HAP-1 (cell line): ENCODE measurements at regions not wholly inside any gene's neighbourhood (a gene's known extent, or its start where the extent isn't known, plus 50 kb on each side); places are given as distances from the start of the nearest gene placed in this dataset.

ENCODE experiments used
- DNase-seq, 2 experiments: peaks; one replicate each; pipeline ENCODE4 v3.0.0-alpha.2; 2016 to 2020; ENCODE audit warnings: low spot score in 2 of 2
- H3K27me3 ChIP-seq: fragments of 250-450 bp; sonication (Bioruptor Pico); 2 replicates; pipeline ENCODE4 v1.5.1; 2020; ENCODE audit warnings: low read depth, mild to moderate bottlenecking, moderate library complexity
- H3K36me3 ChIP-seq: fragments of 250-450 bp; sonication (Bioruptor Pico); replicated peaks from 2 replicates; pipeline ENCODE4 v1.5.1; 2020; ENCODE audit warnings: mild to moderate bottlenecking
- H3K4me1 ChIP-seq: fragments of 250-450 bp; sonication (Bioruptor Pico); 2 replicates; pipeline ENCODE4 v1.5.1; 2020; ENCODE audit warnings: mild to moderate bottlenecking
- H3K4me3 ChIP-seq: fragments of 250-450 bp; sonication (Bioruptor Pico); 2 replicates; pipeline ENCODE4 v1.5.1; 2020; ENCODE audit warnings: mild to moderate bottlenecking, moderate library complexity
- H3K9me3 ChIP-seq: fragments of 250-450 bp; sonication (Bioruptor Pico); 2 replicates; pipeline ENCODE4 v1.5.1; 2020; ENCODE audit warnings: mild to moderate bottlenecking, moderate library complexity
- in situ Hi-C: fragments of 300-500 bp; cut with MboI; formaldehyde crosslinking; loops from 3 replicates; pipeline ENCODE4 v1.14.3; 2020; ENCODE audit warnings: low sequenced_read_pairs, inconsistent platforms, mixed read lengths

DNA sequence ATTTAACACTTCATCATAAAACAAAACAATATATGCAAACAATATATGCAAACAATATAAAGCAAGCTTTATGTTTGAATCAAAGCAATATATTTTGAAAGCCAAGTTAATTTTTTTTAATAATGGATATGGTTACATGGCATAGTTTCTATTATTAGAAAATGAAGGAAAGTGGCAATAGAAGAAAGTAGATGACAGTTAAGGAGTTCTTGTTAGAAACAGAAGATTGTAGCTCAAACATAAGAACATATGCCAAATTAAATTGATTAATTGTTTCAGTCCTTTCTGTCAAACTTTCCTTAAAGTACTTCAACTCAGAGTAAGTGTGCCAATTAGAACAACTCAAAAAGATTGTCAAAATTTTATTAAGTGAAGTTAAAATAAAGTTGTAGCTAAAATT, 1248.3 kb downstream of the SLC16A7 start:
- H3K9me3 ChIP-seq: no peaks in the 10 kb centered on the region
- no peaks in the 10 kb centered on the region for H3K4me1 ChIP-seq
- DNase-seq: no peak
- H3K4me3 ChIP-seq: no peak overlapping the region
- in situ Hi-C loops: no loop called here
- H3K27me3 ChIP-seq: no peaks in the 10 kb centered on the region
- no peaks in the 10 kb centered on the region for H3K36me3 ChIP-seq

DNA sequence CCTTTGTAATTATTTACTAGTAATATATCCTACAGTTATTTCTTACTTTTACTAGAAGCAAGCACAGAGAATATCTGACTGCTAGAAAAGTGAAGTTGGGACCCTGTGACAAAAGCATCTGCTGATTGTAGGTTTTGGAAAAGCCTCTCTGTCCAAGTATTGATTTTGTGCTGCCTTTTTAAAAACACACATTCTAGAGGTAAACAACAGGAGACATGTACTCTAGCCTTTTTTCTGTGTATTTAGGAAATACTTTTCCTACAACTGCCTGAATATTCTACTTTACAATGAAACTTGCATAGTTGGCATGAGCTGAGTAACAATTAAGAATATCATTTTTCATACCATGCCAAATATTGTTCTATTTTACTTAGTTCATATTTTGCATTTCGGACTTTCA, 1249.0 kb downstream of the SLC16A7 start:
- in situ Hi-C loops: no loop called here
- no peak for DNase-seq

DNA sequence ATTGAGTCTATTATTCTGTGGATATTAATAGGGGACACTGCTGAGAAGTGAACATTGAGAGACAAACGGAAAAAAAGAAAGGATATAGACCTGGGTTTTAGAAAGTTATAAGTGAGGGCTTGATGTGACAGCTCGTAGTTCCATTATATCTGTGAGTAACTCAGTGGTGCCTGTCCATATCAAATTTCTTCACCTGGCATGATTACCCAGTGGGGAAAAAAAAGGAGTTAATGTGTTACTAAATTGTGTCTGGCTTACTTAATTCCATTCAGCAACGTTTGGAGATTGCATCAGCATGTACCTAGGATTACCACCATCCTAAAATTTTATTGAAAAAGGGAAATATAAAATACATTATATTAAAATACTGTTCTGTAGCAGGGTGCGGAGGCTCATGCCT, 1249.9 kb downstream of the SLC16A7 start:
- Histone ChIP-seq H3K9me3 (no peaks in the 10 kb centered on the region), H3K4me3 (no peak overlapping the region), H3K27me3 (no peaks in the 10 kb centered on the region), H3K4me1 (no peaks in the 10 kb centered on the region), H3K36me3 (no peaks in the 10 kb centered on the region)
- in situ Hi-C loops: no loop called here
- no peak for DNase-seq

More for the DNA sequence above, 1249.0 kb downstream of the SLC16A7 start:
- no peaks in the 10 kb centered on the region for H3K36me3 ChIP-seq
- no peaks in the 10 kb centered on the region for H3K4me1 ChIP-seq
- H3K9me3 ChIP-seq: no peaks in the 10 kb centered on the region
- H3K27me3 ChIP-seq: no peaks in the 10 kb centered on the region
- H3K4me3 ChIP-seq: no peak overlapping the region

DNA sequence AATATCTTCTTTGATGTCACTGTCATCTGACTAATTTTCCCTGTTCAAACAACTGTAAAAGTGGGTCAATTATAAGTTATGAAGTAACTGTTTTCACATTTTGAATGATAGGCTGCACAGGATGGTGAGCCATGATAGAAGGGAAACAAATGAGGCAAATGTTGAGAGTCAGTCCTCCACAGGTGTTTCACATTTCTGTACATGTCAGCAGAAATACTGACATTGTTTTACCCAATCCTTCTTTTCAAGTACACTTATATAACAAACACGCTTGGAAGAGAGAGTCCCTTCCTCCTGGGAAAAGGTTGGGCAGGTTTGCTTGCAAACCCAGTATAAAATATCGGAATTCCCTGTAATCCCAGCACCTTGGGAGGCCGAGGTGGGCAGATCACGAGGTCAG, 1251.5 kb downstream of the SLC16A7 start:
- Histone ChIP-seq H3K36me3 (no peaks in the 10 kb centered on the region), H3K9me3 (no peaks in the 10 kb centered on the region), H3K4me1 (no peaks in the 10 kb centered on the region), H3K4me3 (no peak overlapping the region), H3K27me3 (no peaks in the 10 kb centered on the region)
- in situ Hi-C loops: no loop called here
- no peak for DNase-seq

DNA sequence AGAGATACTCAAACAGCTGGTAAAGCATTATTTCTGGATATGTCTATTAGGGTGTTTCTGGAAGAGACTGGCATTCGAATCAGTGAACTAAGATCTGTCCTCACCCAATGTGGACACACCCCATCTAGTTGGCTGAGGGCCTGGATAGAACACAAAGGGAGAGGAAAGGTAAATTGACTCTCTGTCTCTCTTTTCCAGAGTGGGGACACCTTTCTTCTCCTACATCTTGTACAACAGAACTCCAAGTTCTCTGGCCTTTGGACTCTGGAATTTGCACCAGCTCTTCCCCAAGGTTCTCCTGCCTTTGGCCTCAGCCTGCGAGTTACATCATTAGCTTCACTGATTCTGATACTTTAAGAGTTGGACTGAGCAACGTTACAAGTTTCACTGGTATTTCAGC, 1253.9 kb downstream of the SLC16A7 start:
- in situ Hi-C loops: no loop called here
- Histone ChIP-seq H3K9me3 (no peaks in the 10 kb centered on the region), H3K36me3 (no peaks in the 10 kb centered on the region), H3K4me3 (no peak overlapping the region), H3K27me3 (no peaks in the 10 kb centered on the region), H3K4me1 (no peaks in the 10 kb centered on the region)
- no peak for DNase-seq

DNA sequence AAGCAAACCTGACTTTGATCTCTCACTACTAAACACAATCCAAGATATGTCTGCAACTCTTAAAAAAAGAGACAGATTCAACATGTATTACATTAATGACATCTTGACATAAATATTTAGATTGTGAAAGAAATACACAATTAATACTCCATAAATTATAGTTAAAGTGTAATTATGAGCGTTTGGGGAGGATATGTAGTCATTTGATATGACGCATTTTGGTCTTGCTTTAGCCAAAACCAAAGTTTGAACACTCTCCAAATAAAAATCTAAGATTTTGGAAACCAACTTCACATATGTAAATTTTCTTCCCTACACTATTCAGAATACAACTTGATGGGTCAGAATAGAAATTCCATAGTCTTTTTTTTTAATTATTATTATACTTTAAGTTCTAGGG, 1257.6 kb downstream of the SLC16A7 start:
- Histone ChIP-seq H3K4me1 (no peaks in the 10 kb centered on the region), H3K4me3 (no peak overlapping the region), H3K36me3 (no peaks in the 10 kb centered on the region), H3K27me3 (no peaks in the 10 kb centered on the region), H3K9me3 (no peaks in the 10 kb centered on the region)
- no peak for DNase-seq
- in situ Hi-C loops: no loop called here

DNA sequence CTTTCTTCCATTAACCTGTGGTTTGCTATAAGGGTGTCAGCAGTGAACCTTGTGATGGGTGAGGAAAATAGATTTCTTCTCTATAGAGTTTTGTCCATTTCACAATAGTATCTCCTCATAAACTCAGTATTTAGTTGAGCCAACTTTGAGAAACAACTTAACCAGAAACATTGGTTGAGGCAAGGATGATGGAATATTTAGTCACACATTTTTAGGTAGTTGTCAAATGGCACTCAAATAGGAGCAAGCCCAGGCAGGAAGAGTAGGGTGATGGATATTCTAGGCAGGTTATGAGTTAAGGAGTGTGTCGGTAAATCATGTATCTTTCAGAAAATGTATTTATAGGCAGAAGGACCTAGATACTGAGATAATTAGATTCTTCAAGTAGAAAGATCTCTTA, 1267.6 kb downstream of the SLC16A7 start:
- no peaks in the 10 kb centered on the region for H3K4me1 ChIP-seq
- in situ Hi-C loops: no loop called here

DNA sequence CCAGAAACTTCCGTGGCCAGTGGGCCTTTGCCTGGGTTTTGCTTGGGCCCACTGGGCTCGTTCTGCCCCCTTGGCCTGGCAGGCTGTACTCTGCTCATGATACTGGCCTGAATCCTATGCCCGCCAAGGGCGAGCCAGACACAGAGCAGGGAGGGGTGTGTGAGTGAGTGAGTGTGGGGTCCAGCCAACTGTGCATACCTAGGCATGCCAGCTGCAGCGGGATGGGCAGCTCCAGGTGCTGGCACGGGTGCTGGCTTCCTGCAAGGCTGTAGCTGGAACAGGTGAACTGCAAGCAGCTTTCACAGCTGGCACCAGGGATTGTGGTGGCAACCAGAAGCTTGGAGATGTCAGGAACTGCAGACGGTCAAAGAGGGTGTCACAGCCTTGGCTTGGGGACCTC, 1276.4 kb downstream of the SLC16A7 start:
- no peak for DNase-seq
- Histone ChIP-seq H3K4me1 (no peaks in the 10 kb centered on the region), H3K27me3 (no peaks in the 10 kb centered on the region), H3K36me3 (no peaks in the 10 kb centered on the region), H3K9me3 (no peaks in the 10 kb centered on the region), H3K4me3 (no peak overlapping the region)
- in situ Hi-C loops: no loop called here

More for the DNA sequence above, 1267.6 kb downstream of the SLC16A7 start:
- Histone ChIP-seq H3K36me3 (no peaks in the 10 kb centered on the region), H3K9me3 (no peaks in the 10 kb centered on the region), H3K27me3 (no peaks in the 10 kb centered on the region), H3K4me3 (no peak overlapping the region)
- DNase-seq: no peak

DNA sequence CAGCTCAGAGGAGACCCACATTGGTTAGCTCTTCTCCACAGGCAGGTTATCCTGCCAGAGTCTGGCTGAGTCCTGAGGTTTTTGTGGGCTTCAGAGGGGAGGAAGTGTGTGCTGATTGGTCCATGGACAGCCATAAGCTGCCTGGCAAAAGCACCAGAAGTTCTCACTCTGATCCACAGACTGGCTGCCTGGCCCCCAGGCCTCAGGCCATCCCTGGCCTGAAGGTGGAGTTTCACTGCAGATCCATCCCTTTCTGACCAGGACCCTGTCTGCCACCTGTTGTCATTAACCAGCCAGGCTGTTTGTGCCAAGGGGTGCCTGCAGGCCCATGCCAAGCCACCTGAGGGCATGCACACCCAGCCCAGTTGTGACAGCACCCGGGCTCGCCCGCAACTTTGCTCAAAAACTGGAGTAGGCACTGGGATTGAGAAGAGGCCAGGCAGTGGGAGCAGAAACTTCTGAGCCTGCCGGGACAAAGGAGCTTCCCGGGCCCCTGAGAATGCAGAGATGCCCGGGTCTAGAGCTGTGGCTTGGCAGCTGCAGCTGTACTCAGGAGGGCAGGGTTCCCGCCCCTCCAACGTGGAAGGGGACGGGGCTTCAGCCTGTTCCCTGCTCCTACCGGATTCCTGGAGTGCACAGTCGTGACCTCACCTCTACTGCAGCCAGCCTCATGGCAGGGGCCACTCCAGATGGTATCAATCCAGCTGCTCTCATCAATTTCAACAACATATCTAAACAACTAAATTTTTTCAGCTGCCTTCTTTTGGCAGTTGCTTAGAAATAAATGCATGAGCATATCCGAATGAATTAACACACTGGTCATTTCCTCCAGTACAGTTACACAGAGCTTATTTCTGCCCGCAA, 1277.3 kb downstream of the SLC16A7 start:
- no peak overlapping the region for H3K4me3 ChIP-seq
- no peaks in the 10 kb centered on the region for H3K9me3 ChIP-seq
- no peak for DNase-seq
- no peaks in the 10 kb centered on the region for H3K27me3 ChIP-seq
- H3K4me1 ChIP-seq: no peaks in the 10 kb centered on the region
- in situ Hi-C loops: no loop called here
- H3K36me3 ChIP-seq: no peaks in the 10 kb centered on the region

DNA sequence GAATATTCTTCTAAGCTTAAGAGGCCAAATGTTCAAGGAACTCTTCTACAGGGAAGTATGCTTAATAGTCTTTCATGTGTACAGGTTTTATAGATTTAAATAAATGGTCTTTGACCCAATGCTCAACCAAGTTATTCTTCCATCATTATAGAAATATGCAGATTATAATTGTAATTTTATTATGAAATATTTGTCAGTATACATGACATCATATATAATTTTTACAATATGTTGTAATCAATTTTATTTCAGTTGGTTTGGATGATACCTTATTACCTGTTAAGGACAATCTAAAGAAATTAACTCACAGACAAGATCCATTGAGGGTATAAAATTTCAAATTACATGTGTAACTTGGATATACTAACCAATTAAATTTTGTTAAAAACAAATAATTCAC, 1278.3 kb downstream of the SLC16A7 start:
- Histone ChIP-seq H3K36me3 (no peaks in the 10 kb centered on the region), H3K4me1 (no peaks in the 10 kb centered on the region), H3K9me3 (no peaks in the 10 kb centered on the region), H3K27me3 (no peaks in the 10 kb centered on the region), H3K4me3 (no peak overlapping the region)
- in situ Hi-C loops: no loop called here
- no peak for DNase-seq

DNA sequence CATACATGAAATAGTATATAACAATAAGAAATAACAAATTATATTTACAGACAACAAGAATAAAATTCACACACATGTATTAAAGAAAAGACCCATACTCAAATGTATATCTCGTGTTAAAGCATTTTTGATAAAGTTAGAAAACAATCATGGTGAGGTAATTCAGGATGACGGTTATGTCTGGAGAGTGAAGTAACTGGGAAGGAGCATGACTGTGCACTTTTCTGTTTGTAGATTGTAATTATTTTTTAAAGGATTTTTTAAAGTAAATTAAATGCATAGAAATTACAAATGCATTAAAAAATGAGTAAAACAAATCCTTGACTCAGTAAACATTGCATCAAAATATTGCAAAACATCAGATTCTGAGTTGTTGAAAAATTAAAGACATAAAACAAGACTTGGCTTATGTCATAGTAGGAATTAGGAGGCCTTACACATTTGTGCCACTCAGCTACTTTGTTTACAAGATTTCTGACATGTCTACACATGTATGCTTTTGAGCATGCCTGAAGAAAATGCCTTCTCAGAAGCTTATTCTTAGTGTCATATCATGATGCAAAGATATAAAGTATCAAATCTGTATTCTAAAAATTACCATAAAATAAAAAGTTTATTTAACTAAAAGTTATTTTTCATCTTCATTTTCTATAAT, 1325.1 kb downstream of the SLC16A7 start:
- Histone ChIP-seq H3K4me1 (no peaks in the 10 kb centered on the region), H3K27me3 (no peaks in the 10 kb centered on the region), H3K9me3 (no peaks in the 10 kb centered on the region), H3K36me3 (no peaks in the 10 kb centered on the region), H3K4me3 (no peak overlapping the region)
- in situ Hi-C loops: no loop called here
- no peak for DNase-seq

DNA sequence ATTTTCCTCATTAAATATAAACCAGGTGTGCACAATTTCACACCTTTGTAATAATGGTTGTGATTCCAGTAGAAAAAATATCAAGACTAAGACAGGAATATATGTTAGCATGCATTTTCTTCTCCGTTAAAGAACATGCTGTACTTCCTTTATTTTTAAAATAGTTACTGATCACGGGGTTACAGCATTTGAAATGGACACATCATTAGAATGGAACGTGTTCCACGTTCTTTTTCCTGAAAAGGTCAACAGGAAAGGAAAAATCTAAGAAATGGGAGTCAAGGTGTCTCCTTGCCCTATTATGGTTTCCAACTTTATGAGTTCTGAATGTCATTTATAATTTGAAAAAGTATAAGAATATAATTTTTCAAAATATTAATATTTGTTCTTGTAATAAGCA, 1325.7 kb downstream of the SLC16A7 start:
- in situ Hi-C loops: no loop called here
- Histone ChIP-seq H3K4me3 (no peak overlapping the region), H3K9me3 (no peaks in the 10 kb centered on the region), H3K27me3 (no peaks in the 10 kb centered on the region), H3K4me1 (no peaks in the 10 kb centered on the region), H3K36me3 (no peaks in the 10 kb centered on the region)
- DNase-seq: no peak

DNA sequence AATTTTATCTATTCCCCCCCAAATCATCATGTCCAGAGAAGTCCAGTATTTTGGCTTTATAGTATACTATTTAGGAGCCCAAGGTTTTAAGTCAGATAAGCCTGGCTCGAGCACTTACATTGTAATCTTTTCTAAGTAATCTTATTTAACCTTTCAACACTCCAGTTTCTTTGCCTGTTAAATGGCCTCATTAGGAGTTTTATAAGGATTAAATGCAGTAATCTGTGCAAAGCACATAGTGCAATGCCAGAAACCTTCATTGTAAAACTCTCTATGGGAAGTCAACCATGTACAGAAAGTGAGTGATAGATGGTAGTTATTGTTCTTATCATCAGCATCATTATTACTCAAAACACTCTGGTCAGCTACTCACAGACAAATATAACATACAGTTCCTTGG, 1330.4 kb downstream of the SLC16A7 start:
- H3K9me3 ChIP-seq: no peaks in the 10 kb centered on the region
- H3K27me3 ChIP-seq: no peaks in the 10 kb centered on the region
- H3K36me3 ChIP-seq: no peaks in the 10 kb centered on the region
- no peak overlapping the region for H3K4me3 ChIP-seq
- DNase-seq: no peak
- in situ Hi-C loops: no loop called here
- H3K4me1 ChIP-seq: no peaks in the 10 kb centered on the region

DNA sequence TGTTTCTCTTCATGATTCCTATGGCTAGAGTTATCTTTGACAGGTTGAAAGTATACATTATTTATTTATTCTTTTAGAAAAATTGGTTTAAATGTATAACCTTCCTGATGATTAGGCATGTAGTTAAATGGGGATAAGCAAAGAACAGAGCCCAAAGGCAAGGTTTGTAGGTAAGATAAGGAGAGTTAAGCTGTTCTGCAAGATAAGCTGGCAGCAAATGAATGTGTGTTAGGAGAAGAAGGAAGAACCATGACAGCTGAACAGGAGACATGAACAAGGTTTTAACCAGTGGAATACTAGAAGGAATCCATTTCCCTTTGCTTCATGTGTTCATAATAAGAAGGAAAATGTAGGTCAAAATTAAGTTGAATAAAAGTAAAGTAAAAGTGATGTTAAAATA, 1330.1 kb upstream of the USP15 start:
- no peaks in the 10 kb centered on the region for H3K27me3 ChIP-seq
- no peak for DNase-seq
- no peak overlapping the region for H3K4me3 ChIP-seq
- in situ Hi-C loops: no loop called here
- no peaks in the 10 kb centered on the region for H3K4me1 ChIP-seq
- H3K9me3 ChIP-seq: no peaks in the 10 kb centered on the region
- no peaks in the 10 kb centered on the region for H3K36me3 ChIP-seq
